ENCODE measurements at regions not wholly inside any gene's neighbourhood (a gene's known extent, or its start where the extent isn't known, plus 50 kb on each side); places are given as distances from the start of the nearest gene placed in this dataset.

DNA sequence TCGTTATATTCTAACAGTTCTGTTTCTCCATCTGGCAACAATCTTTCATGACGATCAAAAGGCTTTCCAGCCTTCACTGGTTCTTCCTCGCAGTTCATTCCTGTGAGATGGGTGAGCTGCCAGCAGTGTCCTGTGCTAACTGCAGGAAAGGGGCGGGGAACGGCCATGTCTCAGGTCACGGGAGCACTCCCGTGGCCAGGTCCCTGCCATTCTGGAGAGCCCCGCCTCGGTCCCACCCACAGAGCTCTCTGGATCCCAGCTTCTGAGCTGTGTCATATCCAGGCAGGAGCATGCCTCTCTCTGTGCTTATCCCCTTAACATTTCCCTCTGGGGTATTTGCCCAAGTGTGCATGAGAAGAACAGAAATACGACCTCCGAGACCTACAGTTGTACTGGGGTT is 297.8 kb upstream of the IRX2 start:
- TF ChIP-seq, protein P1, sequence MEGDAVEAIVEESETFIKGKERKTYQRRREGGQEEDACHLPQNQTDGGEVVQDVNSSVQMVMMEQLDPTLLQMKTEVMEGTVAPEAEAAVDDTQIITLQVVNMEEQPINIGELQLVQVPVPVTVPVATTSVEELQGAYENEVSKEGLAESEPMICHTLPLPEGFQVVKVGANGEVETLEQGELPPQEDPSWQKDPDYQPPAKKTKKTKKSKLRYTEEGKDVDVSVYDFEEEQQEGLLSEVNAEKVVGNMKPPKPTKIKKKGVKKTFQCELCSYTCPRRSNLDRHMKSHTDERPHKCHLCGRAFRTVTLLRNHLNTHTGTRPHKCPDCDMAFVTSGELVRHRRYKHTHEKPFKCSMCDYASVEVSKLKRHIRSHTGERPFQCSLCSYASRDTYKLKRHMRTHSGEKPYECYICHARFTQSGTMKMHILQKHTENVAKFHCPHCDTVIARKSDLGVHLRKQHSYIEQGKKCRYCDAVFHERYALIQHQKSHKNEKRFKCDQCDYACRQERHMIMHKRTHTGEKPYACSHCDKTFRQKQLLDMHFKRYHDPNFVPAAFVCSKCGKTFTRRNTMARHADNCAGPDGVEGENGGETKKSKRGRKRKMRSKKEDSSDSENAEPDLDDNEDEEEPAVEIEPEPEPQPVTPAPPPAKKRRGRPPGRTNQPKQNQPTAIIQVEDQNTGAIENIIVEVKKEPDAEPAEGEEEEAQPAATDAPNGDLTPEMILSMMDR (IDR thresholded peaks at IDR 0.05): no peak
- TF ChIP-seq, protein P2, sequence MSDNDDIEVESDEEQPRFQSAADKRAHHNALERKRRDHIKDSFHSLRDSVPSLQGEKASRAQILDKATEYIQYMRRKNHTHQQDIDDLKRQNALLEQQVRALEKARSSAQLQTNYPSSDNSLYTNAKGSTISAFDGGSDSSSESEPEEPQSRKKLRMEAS (IDR thresholded peaks at IDR 0.05; ENCODE audit: low read depth): no peak
- TF ChIP-seq POLR2AphosphoS5 (IDR thresholded peaks at IDR 0.05; ENCODE audit: low read depth, low read length) (no peak), YY1 (IDR thresholded peaks at IDR 0.05; ENCODE audit: low read depth) (no peak), EP300 (IDR thresholded peaks at IDR 0.05; ENCODE audit: borderline replicate concordance in 1 of 2, low read depth in 1 of 2, low read length in 1 of 2) (no peak), MXI1 (IDR thresholded peaks at IDR 0.05; ENCODE audit: low read depth, low read length) (no peak), RAD21 (IDR thresholded peaks at IDR 0.05; ENCODE audit: low read length) (no peak), GABPA (IDR thresholded peaks at IDR 0.05; ENCODE audit: low read depth) (no peak), TEAD4 (IDR thresholded peaks at IDR 0.05; ENCODE audit: borderline replicate concordance, insufficient read depth) (no peak)
- TF ChIP-seq, protein P3, sequence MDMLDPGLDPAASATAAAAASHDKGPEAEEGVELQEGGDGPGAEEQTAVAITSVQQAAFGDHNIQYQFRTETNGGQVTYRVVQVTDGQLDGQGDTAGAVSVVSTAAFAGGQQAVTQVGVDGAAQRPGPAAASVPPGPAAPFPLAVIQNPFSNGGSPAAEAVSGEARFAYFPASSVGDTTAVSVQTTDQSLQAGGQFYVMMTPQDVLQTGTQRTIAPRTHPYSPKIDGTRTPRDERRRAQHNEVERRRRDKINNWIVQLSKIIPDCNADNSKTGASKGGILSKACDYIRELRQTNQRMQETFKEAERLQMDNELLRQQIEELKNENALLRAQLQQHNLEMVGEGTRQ (IDR thresholded peaks at IDR 0.05; ENCODE audit: borderline replicate concordance, low read depth, low read length): no peak
- TF ChIP-seq, protein P4, sequence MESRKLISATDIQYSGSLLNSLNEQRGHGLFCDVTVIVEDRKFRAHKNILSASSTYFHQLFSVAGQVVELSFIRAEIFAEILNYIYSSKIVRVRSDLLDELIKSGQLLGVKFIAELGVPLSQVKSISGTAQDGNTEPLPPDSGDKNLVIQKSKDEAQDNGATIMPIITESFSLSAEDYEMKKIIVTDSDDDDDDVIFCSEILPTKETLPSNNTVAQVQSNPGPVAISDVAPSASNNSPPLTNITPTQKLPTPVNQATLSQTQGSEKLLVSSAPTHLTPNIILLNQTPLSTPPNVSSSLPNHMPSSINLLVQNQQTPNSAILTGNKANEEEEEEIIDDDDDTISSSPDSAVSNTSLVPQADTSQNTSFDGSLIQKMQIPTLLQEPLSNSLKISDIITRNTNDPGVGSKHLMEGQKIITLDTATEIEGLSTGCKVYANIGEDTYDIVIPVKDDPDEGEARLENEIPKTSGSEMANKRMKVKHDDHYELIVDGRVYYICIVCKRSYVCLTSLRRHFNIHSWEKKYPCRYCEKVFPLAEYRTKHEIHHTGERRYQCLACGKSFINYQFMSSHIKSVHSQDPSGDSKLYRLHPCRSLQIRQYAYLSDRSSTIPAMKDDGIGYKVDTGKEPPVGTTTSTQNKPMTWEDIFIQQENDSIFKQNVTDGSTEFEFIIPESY (IDR thresholded peaks at IDR 0.05; ENCODE audit: borderline replicate concordance, low read depth): no peak
